ENCODE measurements at regions not wholly inside any gene's neighbourhood (a gene's known extent, or its start where the extent isn't known, plus 50 kb on each side); places are given as distances from the start of the nearest gene placed in this dataset.

GRCh38 chr4:126465341-126465740 lies 1150.6 kb downstream of the FAT4 start:
- TF ChIP-seq CTCF (IDR thresholded peaks at IDR 0.05), result no peak
- no peak for TF ChIP-seq EZH2 (IDR thresholded peaks at IDR 0.05; ENCODE audit: borderline replicate concordance, insufficient read depth, low read depth, low read length, poor library complexity, severe bottlenecking)

Data from B cell (primary cell).